Spleen (tissue), 7 donors: ENCODE measurements at regions not wholly inside any gene's neighbourhood (a gene's known extent, or its start where the extent isn't known, plus 50 kb on each side); places are given as distances from the start of the nearest gene placed in this dataset.

ENCODE experiments used
- CTCF ChIP-seq, 11 experiments: fragments of 200-600 bp in 7 of 11; fragments of 450-650 bp in 4 of 11; sonication (generic) in 4 of 11; IDR thresholded peaks in 8 of 11; conservative IDR thresholded peaks in 3 of 11; 1 replicate in 7 of 11; 2 replicates in 4 of 11; pipeline versions ENCODE4 v1.4.0 to v1.8.0; 2016 to 2021; ENCODE audit warnings: antibody characterized with exemption in 11 of 11, inconsistent platforms in 4 of 11, mild to moderate bottlenecking in 1 of 11
- POLR2A ChIP-seq, 3 donors: fragments of 450-650 bp; IDR thresholded peaks; one replicate each; pipeline ENCODE4 v1.5.1; 2017; ENCODE audit warnings: antibody characterized with exemption in 3 of 3, mild to moderate bottlenecking in 1 of 3
- donor health status: DM: no; HTN: no; CAD: no; lungs with moderate emphysema.
- donor health status: DM: no; HTN: no; CAD: no.
- donor health status: DM: no; HTN: no; CAD: no.

- TF ChIP-seq CTCF (IDR thresholded peaks at IDR 0.05 in 8 of 11, conservative IDR thresholded peaks at IDR 0.05 in 3 of 11) (no peak), POLR2A (IDR thresholded peaks at IDR 0.05) (no peak)
These were observed 439.6 kb downstream of the PLOD2 start for GRCh38 chr3:145721273-145721805.
